ENCODE measurements at regions not wholly inside any gene's neighbourhood (a gene's known extent, or its start where the extent isn't known, plus 50 kb on each side); places are given as distances from the start of the nearest gene placed in this dataset.
"Not testable (repeated sequence)": the region's sequence is repeated elsewhere in the genome, so short reads cannot be mapped to it uniquely, and the experiment has no call there.

GRCh38 chr14:105883066-105884005 is 357.0 kb downstream of the TMEM121 start:
- Histone ChIP-seq H3K27ac (no peak overlapping the region), H3K4me1 (no peaks in the 10 kb centered on the region), H3K9me3 (no peaks in the 10 kb centered on the region), H3K27me3 (ENCODE audit: low read depth) (no peaks in the 10 kb centered on the region), H3K4me3 (no peak overlapping the region), H3K36me3 (no peaks in the 10 kb centered on the region)
- DNase-seq: peak; percentile 28
- ATAC-seq: no peak
- intact Hi-C loops (cut with DNase I): no loop called here
- no peak for TF ChIP-seq CTCF (IDR thresholded peaks at IDR 0.05)

GRCh38 chr14:105884192-105884807 is 357.9 kb downstream of the TMEM121 start:
- intact Hi-C loops (cut with DNase I); H3K9me3 ChIP-seq; H3K4me1 ChIP-seq; ATAC-seq; H3K27ac ChIP-seq; H3K27me3 ChIP-seq (ENCODE audit: low read depth); H3K36me3 ChIP-seq; H3K4me3 ChIP-seq: not testable (repeated sequence)
- DNase-seq: peak; percentile 15

DNA sequence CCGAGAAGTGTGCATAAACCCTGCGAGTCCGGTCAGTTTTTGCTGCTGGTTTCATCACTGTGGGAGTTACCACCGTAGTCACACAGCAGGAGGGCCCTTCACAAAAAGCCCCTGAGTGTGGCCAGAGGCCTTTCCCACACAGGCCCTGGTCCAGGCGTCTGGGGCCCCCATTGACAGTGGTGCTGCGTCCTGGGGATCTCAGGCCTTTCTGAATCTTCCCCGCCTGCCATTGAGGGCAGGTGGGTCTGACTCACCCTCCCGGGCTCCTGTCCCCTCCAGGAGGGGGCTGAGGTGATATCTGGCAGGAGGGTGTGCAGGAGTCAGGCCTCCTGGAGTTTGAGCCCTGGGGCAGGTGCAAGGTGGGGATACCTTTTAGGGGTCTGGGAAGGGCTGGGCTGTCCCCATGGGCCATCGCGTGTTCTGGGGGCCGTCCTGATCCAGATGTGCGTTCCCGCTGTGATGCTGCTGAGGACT is 358.5 kb downstream of the TMEM121 start:
- Histone ChIP-seq H3K27me3 (ENCODE audit: low read depth) (no peaks in the 10 kb centered on the region), H3K4me3 (no peak overlapping the region), H3K9me3 (no peaks in the 10 kb centered on the region), H3K27ac (no peak overlapping the region), H3K4me1 (no peaks in the 10 kb centered on the region), H3K36me3 (no peaks in the 10 kb centered on the region)
- no peak for TF ChIP-seq CTCF (IDR thresholded peaks at IDR 0.05)
- ATAC-seq: no peak
- DNase-seq: peak; percentile 11
- intact Hi-C loops (cut with DNase I): no loop called here

DNA sequence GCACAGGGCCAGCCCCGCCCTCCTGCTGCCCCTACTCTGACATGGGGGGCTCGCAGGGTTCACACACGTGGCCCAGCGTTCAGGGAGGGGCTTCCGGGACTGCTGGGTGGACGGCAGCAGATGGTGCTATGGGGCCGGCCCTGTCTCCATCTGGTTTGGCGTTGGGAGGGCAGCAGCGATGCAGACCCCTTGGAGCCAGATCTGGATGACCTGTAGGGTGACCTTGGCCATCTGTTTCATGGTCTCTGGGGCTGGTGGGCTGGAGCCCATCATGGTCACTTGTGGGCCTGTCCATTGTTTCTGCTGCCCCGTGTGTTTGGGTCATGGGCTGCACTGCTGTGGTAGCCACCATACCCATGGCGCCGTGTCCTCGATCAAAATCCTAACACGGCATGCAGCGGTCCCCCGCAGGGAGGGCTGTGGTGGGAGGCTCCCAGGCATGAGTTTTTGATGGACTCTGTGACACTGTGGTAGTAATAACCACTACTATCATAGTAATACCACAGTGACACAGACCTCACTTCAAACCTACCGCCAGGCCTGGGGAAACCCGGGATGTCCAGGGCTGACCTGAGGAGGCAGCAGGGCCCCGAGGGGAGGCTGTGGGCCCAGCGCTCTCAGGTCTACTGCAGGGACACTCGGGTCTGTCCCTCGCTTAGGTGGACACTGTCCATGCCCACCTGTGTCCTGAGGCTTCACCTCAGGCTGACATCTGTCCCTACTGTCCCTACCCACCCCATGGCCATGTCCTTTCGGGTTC is 359.4 kb downstream of the TMEM121 start:
- Histone ChIP-seq H3K36me3 (no peaks in the 10 kb centered on the region), H3K9me3 (no peaks in the 10 kb centered on the region), H3K4me1 (no peaks in the 10 kb centered on the region), H3K27ac (no peak overlapping the region), H3K4me3 (no peak overlapping the region), H3K27me3 (ENCODE audit: low read depth) (no peaks in the 10 kb centered on the region)
- peak; percentile 30 for DNase-seq
- no peak for TF ChIP-seq CTCF (IDR thresholded peaks at IDR 0.05)
- intact Hi-C loops (cut with DNase I): no loop called here
- ATAC-seq: no peak

- H3K4me3 ChIP-seq; H3K27ac ChIP-seq; ATAC-seq; H3K9me3 ChIP-seq; H3K27me3 ChIP-seq (ENCODE audit: low read depth); H3K4me1 ChIP-seq; H3K36me3 ChIP-seq; intact Hi-C loops (cut with DNase I): not testable (repeated sequence)
- peak; percentile 36 for DNase-seq
These were observed 360.4 kb downstream of the TMEM121 start for GRCh38 chr14:105886791-105887191.

GRCh38 chr14:105887692-105888091 is 361.3 kb downstream of the TMEM121 start:
- no peak for ATAC-seq
- no peak for TF ChIP-seq CTCF (IDR thresholded peaks at IDR 0.05)
- H3K27ac ChIP-seq: no peak overlapping the region
- intact Hi-C loops (cut with DNase I): no loop called here
- no peaks in the 10 kb centered on the region for H3K4me1 ChIP-seq
- no peaks in the 10 kb centered on the region for H3K36me3 ChIP-seq
- no peak overlapping the region for H3K4me3 ChIP-seq
- no peak for DNase-seq
- H3K9me3 ChIP-seq: no peaks in the 10 kb centered on the region
- no peaks in the 10 kb centered on the region for H3K27me3 ChIP-seq (ENCODE audit: low read depth)

Measured in lower lobe of right lung (tissue), 2 donors.